H54 (cell line): ENCODE measurements at regions not wholly inside any gene's neighbourhood (a gene's known extent, or its start where the extent isn't known, plus 50 kb on each side); places are given as distances from the start of the nearest gene placed in this dataset.
"Not testable (repeated sequence)": the region's sequence is repeated elsewhere in the genome, so short reads cannot be mapped to it uniquely, and the experiment has no call there.

Experiments
- DNase-seq: peaks from one replicate; pipeline ENCODE4 v3.0.0; 2011; ENCODE audit warnings: low spot score, mixed read lengths; ENCODE audit not compliant: insufficient read length
- FAIRE-seq: peaks from 3 replicates; lab custom pipeline; 2011; peaks lifted over from hg19 to GRCh38; lab: Jason Lieb, UNC
- POLR2A ChIP-seq: IDR thresholded peaks from 2 replicates; pipeline ENCODE4 v1.6.1; 2011; ENCODE audit warnings: low read depth, mild to moderate bottlenecking, low read length

DNA sequence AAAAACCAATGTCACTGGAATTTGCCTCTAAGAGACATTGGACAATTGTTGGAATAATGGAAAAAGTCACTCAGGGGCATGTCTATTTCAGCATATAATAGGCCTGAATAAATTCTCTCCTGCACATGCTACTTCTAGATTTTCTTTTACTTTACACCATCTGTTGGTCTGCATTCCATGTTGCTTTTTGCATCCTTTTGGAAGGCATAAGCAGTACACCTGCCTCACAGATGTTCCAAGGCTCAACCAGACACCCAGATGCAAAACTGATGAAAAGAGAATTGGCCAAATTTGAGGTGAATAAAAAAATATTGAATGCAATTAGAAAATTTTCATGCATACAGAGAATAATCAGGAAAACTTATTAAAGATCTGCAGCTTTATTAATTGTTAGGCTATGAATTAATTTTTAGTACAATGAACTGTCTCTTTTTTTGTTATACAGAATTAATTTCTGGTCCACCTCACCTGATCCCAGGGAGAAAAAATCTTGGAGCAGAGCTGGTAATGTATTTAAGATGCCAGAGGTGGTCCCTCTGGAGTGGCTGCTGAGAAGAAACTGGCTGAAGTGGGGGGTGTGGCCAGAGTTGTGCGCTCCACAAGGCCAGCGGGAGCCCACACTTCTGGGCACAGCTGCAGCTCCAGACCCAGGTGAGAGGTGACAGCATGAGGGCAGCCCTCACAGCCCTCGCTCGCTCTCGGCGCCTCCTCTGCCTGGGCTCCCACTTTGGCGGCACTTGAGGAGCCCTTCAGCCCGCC lies 778.6 kb downstream of the CDH11 start:
- no peak for FAIRE-seq
- no peak for TF ChIP-seq POLR2A

DNA sequence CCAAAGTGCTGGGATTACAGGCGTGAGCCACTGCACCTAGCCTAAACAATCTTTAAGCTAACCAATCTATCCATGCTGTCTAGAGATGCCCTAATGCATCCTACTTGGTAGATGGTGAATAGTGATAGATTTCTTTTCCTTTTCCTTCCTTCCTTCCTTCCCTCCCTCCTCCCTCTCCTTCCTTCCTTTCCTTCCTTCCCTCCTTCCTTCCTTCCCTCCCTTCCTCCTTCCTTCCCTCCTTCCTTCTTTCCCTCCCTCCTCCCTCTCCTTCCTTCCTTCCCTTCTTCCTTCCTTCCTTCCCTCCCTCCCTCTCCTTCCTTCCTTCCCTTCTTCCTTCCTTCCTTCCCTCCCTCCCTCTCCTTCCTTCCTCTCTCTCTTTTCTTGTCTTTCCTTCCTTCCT lies 780.5 kb downstream of the CDH11 start:
- FAIRE-seq, DNase-seq: not testable (repeated sequence)

More for the DNA sequence above, 778.6 kb downstream of the CDH11 start:
- DNase-seq = no peak

DNA sequence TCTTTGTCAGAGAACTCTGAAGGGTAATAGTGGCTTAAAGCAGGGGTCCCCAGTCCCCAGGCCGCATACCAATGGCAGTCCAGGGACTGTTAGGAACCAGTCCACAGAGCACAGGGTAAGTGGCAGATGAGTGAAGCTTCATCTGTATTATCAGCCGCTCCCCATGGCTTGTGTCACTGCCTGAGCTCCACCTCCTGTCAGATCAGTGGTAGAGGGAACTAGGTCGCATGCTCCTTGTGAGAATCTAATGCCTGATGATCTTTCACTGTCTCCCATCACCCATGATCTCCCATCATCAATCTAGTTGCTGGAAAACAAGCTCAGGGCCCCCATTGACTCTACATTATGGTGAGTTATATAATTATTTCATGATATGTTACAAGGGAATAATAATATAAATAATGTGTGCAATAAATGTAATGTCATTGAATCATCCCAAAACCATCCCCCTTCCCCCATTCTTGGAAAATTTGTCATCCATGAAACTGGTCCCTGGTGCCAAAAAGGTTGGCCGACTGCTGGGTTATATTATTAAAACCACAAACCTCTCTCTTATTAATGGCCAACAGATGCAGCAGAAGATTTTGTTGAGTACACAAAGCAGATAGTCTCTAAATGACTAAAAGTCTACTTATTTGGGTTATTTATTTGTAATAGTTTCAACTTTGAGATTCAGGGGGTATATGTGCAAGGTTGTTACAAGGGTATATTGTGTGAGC lies 782.7 kb downstream of the CDH11 start:
- DNase-seq = no peak
- no peak for TF ChIP-seq POLR2A
- no peak for FAIRE-seq

DNA sequence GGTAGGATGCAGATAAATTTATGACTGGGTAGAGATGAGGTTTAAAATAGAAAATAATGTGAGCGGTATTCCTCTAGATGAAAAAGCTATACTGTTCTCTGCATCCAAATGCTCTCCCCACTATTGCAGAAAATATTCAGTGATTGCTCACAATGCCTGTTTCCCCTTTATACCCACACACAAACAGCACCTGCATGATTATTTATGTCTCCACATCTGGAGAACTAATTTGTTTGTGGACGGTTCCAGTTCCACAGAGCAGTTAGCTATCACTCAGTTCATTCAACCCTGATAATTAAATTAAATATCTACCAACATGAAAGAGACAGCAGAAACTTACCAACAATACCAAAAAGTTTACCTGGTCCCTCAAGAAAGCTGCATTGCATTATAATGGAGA lies 800.0 kb downstream of the CDH11 start:
- FAIRE-seq = no peak

DNA sequence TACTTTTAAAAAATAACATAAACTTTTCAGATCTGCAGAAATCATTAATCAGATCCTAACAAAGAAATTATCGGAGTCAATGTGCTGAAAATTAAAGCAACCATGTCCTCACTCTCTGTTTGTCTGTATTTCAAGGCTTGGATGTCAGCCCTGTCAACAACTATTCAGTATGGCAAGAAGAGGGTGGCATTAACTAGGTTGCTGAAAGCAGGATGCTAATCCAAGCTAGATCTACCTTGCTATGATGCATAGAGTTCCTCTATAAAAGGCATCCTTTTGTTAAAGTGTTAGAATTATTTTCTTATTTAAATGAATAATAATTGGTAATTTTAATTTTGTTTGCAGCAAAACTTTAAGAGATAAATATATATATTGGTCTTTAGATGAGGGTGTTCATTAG lies 800.8 kb downstream of the CDH11 start:
- no peak for TF ChIP-seq POLR2A
- FAIRE-seq = no peak

More for the DNA sequence above, 800.0 kb downstream of the CDH11 start:
- no peak for DNase-seq
- no peak for TF ChIP-seq POLR2A

DNA sequence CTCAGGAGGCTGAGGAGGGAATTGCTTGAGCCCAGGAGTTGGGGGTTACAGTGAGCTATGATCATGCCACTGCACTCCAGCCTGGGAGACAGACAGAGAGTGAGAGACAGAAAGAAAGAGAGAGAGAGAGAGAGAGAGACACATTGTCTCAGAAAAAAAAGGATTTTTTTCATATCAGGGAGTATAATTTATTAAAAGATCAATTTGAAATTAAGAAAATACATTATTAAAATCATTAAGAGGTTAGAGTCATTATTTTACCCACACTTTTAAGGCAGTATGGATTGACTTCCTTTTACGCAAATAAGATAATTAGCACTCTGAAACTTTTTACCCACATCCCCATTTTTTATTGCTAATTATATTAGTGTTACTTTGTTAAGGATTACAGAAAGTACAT lies 804.3 kb downstream of the CDH11 start:
- no peak for TF ChIP-seq POLR2A
- DNase-seq = no peak
- no peak for FAIRE-seq

More for the DNA sequence above, 800.8 kb downstream of the CDH11 start:
- DNase-seq = no peak

DNA sequence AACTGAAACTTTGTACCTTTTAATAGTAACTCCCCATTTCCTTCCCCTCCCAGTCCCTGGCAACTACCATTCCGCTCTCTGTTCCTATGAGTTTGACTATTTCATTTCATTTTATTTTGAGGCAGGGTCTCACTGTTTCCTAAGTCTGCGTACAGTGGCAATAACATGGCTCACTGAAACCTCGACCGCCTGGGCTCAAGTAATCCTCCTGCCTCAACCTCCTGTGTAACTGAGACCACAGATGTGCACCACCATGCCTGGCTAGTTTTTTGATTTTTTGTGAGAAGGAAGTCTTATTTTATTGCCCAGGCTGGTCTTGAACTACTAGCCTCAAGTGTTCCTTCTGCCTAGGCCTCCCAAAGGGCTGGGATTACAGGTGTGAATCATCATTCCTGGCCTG lies 808.1 kb downstream of the CDH11 start:
- no peak for DNase-seq
- no peak for TF ChIP-seq POLR2A
- no peak for FAIRE-seq

DNA sequence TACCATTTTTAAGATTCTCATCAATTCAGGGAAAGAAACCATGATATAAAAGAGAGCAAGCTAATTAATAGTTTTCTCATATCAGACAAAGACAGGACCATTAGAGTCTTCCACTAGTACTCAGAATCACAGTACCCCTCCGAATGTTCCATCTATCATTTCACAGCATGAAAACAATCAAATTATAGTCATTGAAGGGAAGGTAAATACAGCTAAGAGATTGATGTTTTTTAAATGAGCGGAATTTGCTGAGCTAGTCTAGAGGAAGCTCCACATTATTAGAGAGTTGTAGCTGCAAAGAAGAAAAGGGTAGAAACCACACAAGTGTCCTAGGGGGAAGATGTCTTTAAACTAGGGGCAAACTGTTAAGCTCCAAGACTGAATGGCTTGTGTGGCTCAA lies 808.9 kb downstream of the CDH11 start:
- FAIRE-seq (no peak), DNase-seq (no peak)
- no peak for TF ChIP-seq POLR2A

DNA sequence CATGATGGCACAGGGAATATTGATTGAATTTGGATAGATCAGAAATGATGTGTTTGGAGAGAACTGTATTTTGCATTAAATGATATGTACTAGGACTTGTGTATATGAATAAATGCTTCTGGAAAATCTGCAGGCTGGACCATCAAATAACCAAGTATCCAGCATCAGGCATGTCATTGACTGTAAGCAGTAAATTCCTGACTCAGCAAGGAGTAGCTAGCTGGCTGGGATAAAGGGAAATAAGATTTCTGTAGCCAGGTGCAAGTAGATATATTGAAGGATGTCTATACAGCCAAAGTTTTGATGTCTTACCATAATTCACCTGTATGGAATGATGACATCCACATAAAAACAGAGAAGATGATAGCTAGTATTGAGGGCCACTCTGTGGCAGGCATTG lies 809.6 kb downstream of the CDH11 start:
- no peak for DNase-seq
- no peak for FAIRE-seq
- TF ChIP-seq POLR2A = no peak

DNA sequence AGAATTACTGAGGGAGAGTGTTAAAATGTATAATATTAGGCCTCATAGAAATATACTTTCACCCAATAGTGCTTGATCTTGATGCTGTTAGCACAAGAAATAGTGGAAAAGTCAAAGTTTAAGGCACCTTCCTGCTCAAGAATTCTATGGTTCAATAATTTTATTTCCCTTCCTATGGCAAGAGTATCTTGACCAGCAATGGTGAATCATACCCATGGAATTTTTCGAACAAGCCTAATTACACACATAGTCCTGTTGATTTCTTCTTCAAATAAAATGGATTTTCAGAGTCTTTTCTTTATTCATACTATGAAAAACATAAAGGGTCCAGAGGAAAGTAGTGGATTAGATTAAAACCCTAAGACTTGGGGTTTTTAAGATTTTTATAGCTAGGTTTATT lies 810.6 kb downstream of the CDH11 start:
- no peak for DNase-seq
- TF ChIP-seq POLR2A = no peak

DNA sequence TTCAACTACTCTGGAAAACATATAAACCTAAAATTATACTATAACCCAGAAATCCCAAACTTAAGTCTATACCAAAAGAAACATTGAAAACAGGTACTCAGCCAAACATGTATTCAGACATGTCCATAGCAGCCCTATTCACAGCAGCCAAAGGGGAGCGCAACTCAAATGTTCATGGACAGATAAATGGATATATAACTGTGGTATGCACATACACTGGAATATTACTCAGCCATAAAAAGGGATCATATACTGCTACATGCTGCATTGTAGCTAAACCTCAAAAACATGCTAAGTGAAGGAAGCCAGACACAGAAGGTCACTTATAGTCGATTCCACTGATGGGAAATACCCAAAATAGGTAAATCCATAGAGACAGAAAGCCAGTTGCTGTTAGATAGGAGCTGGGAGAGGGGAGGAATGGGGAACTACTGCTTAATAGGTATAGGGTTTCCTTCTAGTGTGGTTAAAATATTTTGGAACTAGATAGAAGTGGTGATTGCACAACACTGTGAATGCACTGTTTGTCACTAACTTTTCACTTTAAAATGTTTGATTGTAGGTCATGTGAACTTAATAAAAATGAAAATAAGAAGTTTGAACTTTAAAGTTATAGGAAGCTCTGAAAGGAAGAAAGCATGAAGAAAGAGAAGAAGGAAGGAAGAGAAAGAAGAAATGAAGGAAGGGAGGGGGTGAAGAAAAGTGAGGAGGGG lies 812.3 kb downstream of the CDH11 start:
- TF ChIP-seq POLR2A = no peak
- no peak for DNase-seq
- FAIRE-seq = no peak

More for the DNA sequence above, 810.6 kb downstream of the CDH11 start:
- no peak for FAIRE-seq

DNA sequence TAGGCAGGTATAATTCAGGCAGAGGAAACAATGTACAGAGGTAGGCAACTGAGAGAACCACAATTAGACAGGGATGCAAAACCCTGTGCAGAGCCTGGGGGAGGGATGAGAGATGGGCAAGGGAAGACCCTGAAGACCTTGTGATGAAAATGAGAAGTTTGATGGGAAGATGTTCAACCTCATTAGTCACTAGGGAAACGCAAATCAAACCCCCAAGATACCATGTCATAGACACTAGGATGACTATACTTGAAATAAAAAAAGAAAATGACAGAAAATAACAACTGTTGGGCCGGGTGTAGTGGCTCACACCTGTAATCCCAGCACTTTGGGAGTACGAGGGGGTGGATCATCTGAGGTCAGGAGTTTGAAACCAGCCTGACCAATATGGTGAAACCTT lies 813.1 kb downstream of the CDH11 start:
- no peak for FAIRE-seq
- DNase-seq = no peak

DNA sequence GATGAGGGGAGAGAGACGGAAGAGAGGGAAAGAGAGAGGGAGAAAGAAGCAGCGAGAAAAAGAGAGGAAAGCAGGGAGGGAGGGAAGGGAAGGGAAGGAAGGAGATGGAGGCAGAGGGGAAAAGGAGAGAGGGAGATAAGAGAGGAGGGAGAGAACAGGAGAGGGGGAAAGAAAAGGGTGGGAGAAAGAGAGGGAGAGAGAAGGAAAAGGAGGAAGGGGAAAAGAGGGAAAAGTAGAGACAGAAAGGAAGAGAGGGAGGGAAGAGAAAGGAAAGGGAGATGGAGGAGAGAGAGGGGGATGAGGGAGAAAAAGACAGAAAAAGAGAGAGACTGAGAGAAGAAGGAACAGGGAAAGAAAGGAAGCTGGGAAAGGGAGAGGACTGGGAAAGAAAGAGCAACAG lies 814.4 kb downstream of the CDH11 start:
- no peak for FAIRE-seq
- no peak for DNase-seq
- TF ChIP-seq POLR2A = no peak

More for the DNA sequence above, 813.1 kb downstream of the CDH11 start:
- TF ChIP-seq POLR2A = no peak

DNA sequence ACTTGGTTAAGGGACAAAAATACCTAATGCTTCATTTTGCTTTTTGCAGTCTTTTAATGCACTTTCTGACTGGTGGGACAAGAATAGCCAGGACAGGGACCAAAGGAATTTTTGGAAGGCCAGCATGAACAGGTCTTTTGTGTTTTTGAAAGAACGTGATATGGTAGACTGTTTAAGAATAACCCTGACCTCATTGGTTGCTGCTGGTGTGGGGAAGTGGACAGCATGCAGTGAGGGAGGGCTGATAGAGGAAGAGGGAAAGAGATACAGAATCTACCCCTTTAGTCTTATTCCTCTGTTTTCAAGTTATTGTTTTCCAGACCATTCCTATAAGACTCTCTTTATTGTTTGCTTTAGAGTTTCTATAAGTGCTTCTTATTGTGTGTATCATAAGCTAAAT lies 816.2 kb downstream of the CDH11 start:
- FAIRE-seq (no peak), DNase-seq (no peak)
- TF ChIP-seq POLR2A = no peak
